GM19035 (cell line): ENCODE measurements at regions not wholly inside any gene's neighbourhood (a gene's known extent, or its start where the extent isn't known, plus 50 kb on each side); places are given as distances from the start of the nearest gene placed in this dataset.

Source experiments
- ATAC-seq: cut with Tn5 transposase; IDR thresholded peaks from one replicate; pipeline ENCODE4 v1.9.1; 2021; ENCODE audit not compliant: unreplicated experiment

- no peak for ATAC-seq
Measured at GRCh38 chr22:47298017-47298785, 535.8 kb downstream of the TBC1D22A start.

GRCh38 chr22:47297261-47298016 is 535.0 kb downstream of the TBC1D22A start:
- ATAC-seq, result no peak

- ATAC-seq, result no peak
Measured at GRCh38 chr22:47296405-47297260, 534.2 kb downstream of the TBC1D22A start.

GRCh38 chr22:47295982-47296381 is 533.5 kb downstream of the TBC1D22A start:
- no peak for ATAC-seq

- no peak for ATAC-seq
Measured at GRCh38 chr22:47295226-47295901, 532.9 kb downstream of the TBC1D22A start.

- ATAC-seq, result no peak
Measured at GRCh38 chr22:47294576-47294975, 532.1 kb downstream of the TBC1D22A start.

- ATAC-seq, result no peak
Measured at GRCh38 chr22:47294222-47294532, 531.7 kb downstream of the TBC1D22A start.

GRCh38 chr22:47293368-47294221 is 531.1 kb downstream of the TBC1D22A start:
- no peak for ATAC-seq

- no peak for ATAC-seq
Measured at GRCh38 chr22:47292546-47293320, 530.3 kb downstream of the TBC1D22A start.

- ATAC-seq, result no peak
Measured at GRCh38 chr22:47291565-47292495, 529.4 kb downstream of the TBC1D22A start.

- ATAC-seq, result no peak
Measured at GRCh38 chr22:47290706-47291430, 528.4 kb downstream of the TBC1D22A start.

- ATAC-seq, result no peak
Measured at GRCh38 chr22:47289336-47289985, 527.0 kb downstream of the TBC1D22A start.

GRCh38 chr22:47288680-47289079 is 526.2 kb downstream of the TBC1D22A start:
- no peak for ATAC-seq

GRCh38 chr22:47287516-47287915 is 525.1 kb downstream of the TBC1D22A start:
- no peak for ATAC-seq

- ATAC-seq, result no peak
Measured at GRCh38 chr22:47286590-47286989, 524.1 kb downstream of the TBC1D22A start.

GRCh38 chr22:47285981-47286380 is 523.5 kb downstream of the TBC1D22A start:
- ATAC-seq, result no peak

GRCh38 chr22:47284822-47285221 is 522.4 kb downstream of the TBC1D22A start:
- no peak for ATAC-seq
